GM12873 (cell line): ENCODE measurements at regions not wholly inside any gene's neighbourhood (a gene's known extent, or its start where the extent isn't known, plus 50 kb on each side); places are given as distances from the start of the nearest gene placed in this dataset.

Experiments used
- CTCF ChIP-seq: IDR thresholded peaks from 2 replicates; pipeline ENCODE4 v1.5.1; 2012; ENCODE audit warnings: low read depth, mild to moderate bottlenecking, moderate library complexity, low read length, control low read depth; ENCODE audit not compliant: insufficient read depth; ENCODE audit errors: missing control alignments

GRCh38 chr3:67831262-67831661, 176.8 kb upstream of the SUCLG2 start:
- TF ChIP-seq CTCF: no peak

- TF ChIP-seq CTCF: no peak
These were observed 174.1 kb upstream of the SUCLG2 start for GRCh38 chr3:67828486-67829010.

GRCh38 chr3:67821135-67821534, 166.7 kb upstream of the SUCLG2 start:
- TF ChIP-seq CTCF: no peak

- peak; percentile 24 for TF ChIP-seq CTCF
These were observed 165.0 kb upstream of the SUCLG2 start for GRCh38 chr3:67819447-67819846.

GRCh38 chr3:67809370-67809935, 155.0 kb upstream of the SUCLG2 start:
- TF ChIP-seq CTCF: no peak

- TF ChIP-seq CTCF: no peak
These were observed 154.5 kb upstream of the SUCLG2 start for GRCh38 chr3:67808906-67809305.

GRCh38 chr3:67804578-67804977, 150.2 kb upstream of the SUCLG2 start:
- no peak for TF ChIP-seq CTCF

- TF ChIP-seq CTCF: peak; percentile 3
These were observed 149.7 kb upstream of the SUCLG2 start for GRCh38 chr3:67804089-67804488.
